CD14-positive monocyte (primary cell): ENCODE measurements at regions not wholly inside any gene's neighbourhood (a gene's known extent, or its start where the extent isn't known, plus 50 kb on each side); places are given as distances from the start of the nearest gene placed in this dataset.

Experiments
- DNase-seq, 3 donors: peaks; one replicate each; pipeline ENCODE4 v3.0.0-alpha.2; 2011 to 2022
- H2AFZ ChIP-seq: 2 replicates; pipeline ENCODE4 v1.6.0; 2012; ENCODE audit warnings: mild to moderate bottlenecking, low read depth, low read length, inconsistent platforms; ENCODE audit not compliant: insufficient read depth, poor library complexity, severe bottlenecking
- H3K27ac ChIP-seq, 2 donors: 1 replicate in 1 of 2; 2 replicates in 1 of 2; pipeline ENCODE4 v1.5.1; 2012 to 2013; ENCODE audit warnings: low read length in 2 of 2, control low read depth in 1 of 2, inconsistent platforms in 1 of 2, low read depth in 1 of 2, mild to moderate bottlenecking in 1 of 2
- H3K27me3 ChIP-seq, 2 donors: one replicate each; pipeline versions ENCODE4 v1.6.0 to v1.6.1; 2011 to 2013; ENCODE audit warnings: low read length in 2 of 2; ENCODE audit not compliant: control insufficient read depth in 2 of 2, insufficient read depth in 2 of 2
- H3K36me3 ChIP-seq, 2 donors: replicated peaks in 1 of 2; 1 replicate in 1 of 2; 2 replicates in 1 of 2; pipeline versions ENCODE4 v1.5.1 to v1.6.1; 2012 to 2013; ENCODE audit warnings: low read length in 2 of 2, control low read depth in 1 of 2, inconsistent platforms in 1 of 2, mild to moderate bottlenecking in 1 of 2; ENCODE audit not compliant: insufficient read depth in 2 of 2, control insufficient read depth in 1 of 2
- H3K4me1 ChIP-seq, 2 donors: 1 replicate in 1 of 2; 2 replicates in 1 of 2; pipeline versions ENCODE4 v1.5.1 to v1.6.1; 2012 to 2013; ENCODE audit warnings: low read length in 2 of 2, control low read depth in 1 of 2, inconsistent platforms in 1 of 2, mild to moderate bottlenecking in 1 of 2, moderate library complexity in 1 of 2; ENCODE audit not compliant: insufficient read depth in 2 of 2, control insufficient read depth in 1 of 2
- H3K4me2 ChIP-seq: replicated peaks from 2 replicates; pipeline ENCODE3; 2012; ENCODE audit warnings: low read length, moderate library complexity, mild to moderate bottlenecking; ENCODE audit not compliant: poor library complexity, severe bottlenecking; ENCODE audit errors: extremely low read depth
- H3K4me3 ChIP-seq, 3 experiments: fragments of 200-600 bp in 1 of 3; sonication (generic) in 1 of 3; replicated peaks in 1 of 3; 1 replicate in 2 of 3; 2 replicates in 1 of 3; pipeline ENCODE4 v1.5.1; 2011 to 2013; ENCODE audit warnings: low read length in 3 of 3, mild to moderate bottlenecking in 3 of 3, control low read depth in 2 of 3, low read depth in 2 of 3, inconsistent platforms in 1 of 3, moderate library complexity in 1 of 3
- H3K79me2 ChIP-seq: 2 replicates; pipeline ENCODE4 v1.6.0; 2012; ENCODE audit warnings: mild to moderate bottlenecking, control low read depth, inconsistent platforms, low read length, moderate library complexity; ENCODE audit not compliant: insufficient read depth
- H3K9ac ChIP-seq: 2 replicates; pipeline ENCODE4 v1.6.0; 2017; ENCODE audit warnings: low read length, mild to moderate bottlenecking; ENCODE audit not compliant: insufficient read depth, poor library complexity, severe bottlenecking
- H3K9me3 ChIP-seq, 2 donors: replicated peaks in 1 of 2; 1 replicate in 1 of 2; 2 replicates in 1 of 2; pipeline versions ENCODE4 v1.5.1 to v1.6.1; 2012 to 2013; ENCODE audit warnings: low read length in 2 of 2, control low read depth in 1 of 2; ENCODE audit not compliant: control insufficient read depth in 1 of 2, insufficient read depth in 1 of 2
- H4K20me1 ChIP-seq: 2 replicates; pipeline ENCODE4 v1.6.0; 2012; ENCODE audit warnings: mild to moderate bottlenecking, low read length, control low read depth, moderate library complexity; ENCODE audit not compliant: insufficient read depth
- H3K27ac Mint-ChIP-seq, 7 donors: one replicate each; pipeline ENCODE4 v1.8.0; 2020; ENCODE audit warnings: mild to moderate bottlenecking in 7 of 7, mixed read lengths in 7 of 7, moderate library complexity in 6 of 7, inconsistent platforms in 2 of 7
- H3K27me3 Mint-ChIP-seq, 3 donors: one replicate each; pipeline ENCODE4 v1.8.0; 2021 to 2022; ENCODE audit warnings: low read depth in 3 of 3, mild to moderate bottlenecking in 3 of 3, mixed read lengths in 3 of 3, moderate library complexity in 3 of 3, inconsistent platforms in 1 of 3
- H3K36me3 Mint-ChIP-seq, 2 donors: one replicate each; pipeline ENCODE4 v1.8.0; 2020; ENCODE audit warnings: mixed read lengths in 2 of 2, inconsistent platforms in 1 of 2, mild to moderate bottlenecking in 1 of 2
- H3K4me1 Mint-ChIP-seq: one replicate; pipeline ENCODE4 v1.8.0; 2020; ENCODE audit warnings: mild to moderate bottlenecking, mixed read lengths
- H3K4me3 Mint-ChIP-seq, 2 donors: one replicate each; pipeline ENCODE4 v1.8.0; 2020; ENCODE audit warnings: mild to moderate bottlenecking in 2 of 2, mixed read lengths in 2 of 2, moderate library complexity in 1 of 2
- H3K9me3 Mint-ChIP-seq, 7 donors: one replicate each; pipeline ENCODE4 v1.8.0; 2020 to 2022; ENCODE audit warnings: mixed read lengths in 7 of 7, mild to moderate bottlenecking in 6 of 7, moderate library complexity in 6 of 7, inconsistent platforms in 2 of 7
- intact Hi-C, 2 donors: fragments of 100-400 bp; cut with micrococcal nuclease; formaldehyde crosslinking; loops; one replicate each; pipeline versions ENCODE4 v1.15.0 to v1.15.1; 2023
- TF ChIP-seq, protein P1 (sequence below): fragments of 200-600 bp; IDR thresholded peaks from one replicate; pipeline ENCODE4 v1.8.0; 2022; ENCODE audit warnings: antibody characterized with exemption, mild to moderate bottlenecking

DNA sequence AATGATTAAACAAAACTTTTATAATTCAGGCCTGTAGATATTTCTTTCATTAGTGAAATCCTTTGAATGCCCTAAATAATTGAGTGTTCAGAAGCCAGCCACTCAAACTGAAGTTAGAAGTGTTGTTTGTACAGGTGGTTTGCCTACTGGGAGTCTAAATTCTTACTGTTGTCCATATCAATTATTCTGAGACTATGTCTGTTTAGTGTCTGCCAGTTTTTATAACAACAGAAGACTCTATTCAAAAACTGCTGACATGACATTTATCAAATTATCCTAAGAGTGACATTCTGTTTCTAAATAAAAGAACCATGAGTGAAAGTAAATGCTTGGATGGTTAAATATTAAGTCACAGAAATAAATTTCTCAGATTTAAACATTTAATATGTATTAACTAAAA lies 375.1 kb downstream of the FAT4 start:
- no peaks in the 10 kb centered on the region for H4K20me1 ChIP-seq
- Mint-ChIP-seq H3K27me3 (peaks cover 0 to 1% (median 0%) of the 10 kb centered on the region in 3 donors), H3K36me3 (no peaks in the 10 kb centered on the region), H3K4me3 (no peak overlapping the region), H3K27ac (no peak overlapping the region), H3K4me1 (no peaks in the 10 kb centered on the region), H3K9me3 (peaks cover 0 to 9% (median 0%) of the 10 kb centered on the region in 7 donors)
- no peaks in the 10 kb centered on the region for H3K27me3 ChIP-seq
- no peaks in the 10 kb centered on the region for H3K4me1 ChIP-seq
- TF ChIP-seq, protein P1, sequence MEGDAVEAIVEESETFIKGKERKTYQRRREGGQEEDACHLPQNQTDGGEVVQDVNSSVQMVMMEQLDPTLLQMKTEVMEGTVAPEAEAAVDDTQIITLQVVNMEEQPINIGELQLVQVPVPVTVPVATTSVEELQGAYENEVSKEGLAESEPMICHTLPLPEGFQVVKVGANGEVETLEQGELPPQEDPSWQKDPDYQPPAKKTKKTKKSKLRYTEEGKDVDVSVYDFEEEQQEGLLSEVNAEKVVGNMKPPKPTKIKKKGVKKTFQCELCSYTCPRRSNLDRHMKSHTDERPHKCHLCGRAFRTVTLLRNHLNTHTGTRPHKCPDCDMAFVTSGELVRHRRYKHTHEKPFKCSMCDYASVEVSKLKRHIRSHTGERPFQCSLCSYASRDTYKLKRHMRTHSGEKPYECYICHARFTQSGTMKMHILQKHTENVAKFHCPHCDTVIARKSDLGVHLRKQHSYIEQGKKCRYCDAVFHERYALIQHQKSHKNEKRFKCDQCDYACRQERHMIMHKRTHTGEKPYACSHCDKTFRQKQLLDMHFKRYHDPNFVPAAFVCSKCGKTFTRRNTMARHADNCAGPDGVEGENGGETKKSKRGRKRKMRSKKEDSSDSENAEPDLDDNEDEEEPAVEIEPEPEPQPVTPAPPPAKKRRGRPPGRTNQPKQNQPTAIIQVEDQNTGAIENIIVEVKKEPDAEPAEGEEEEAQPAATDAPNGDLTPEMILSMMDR = no peak
- H3K4me2 ChIP-seq = no peak overlapping the region
- no peak overlapping the region for H3K4me3 ChIP-seq
- no peak overlapping the region for H2AFZ ChIP-seq
- no peak overlapping the region for H3K27ac ChIP-seq
- H3K79me2 ChIP-seq = no peaks in the 10 kb centered on the region
- no peaks in the 10 kb centered on the region for H3K9me3 ChIP-seq
- no peak overlapping the region for H3K9ac ChIP-seq
- intact Hi-C loops = no loop called here
- DNase-seq = no peak
- no peaks in the 10 kb centered on the region for H3K36me3 ChIP-seq

- H3K4me3 Mint-ChIP-seq = no peak overlapping the region
- Histone ChIP-seq H3K4me1 (no peaks in the 10 kb centered on the region), H4K20me1 (no peaks in the 10 kb centered on the region), H3K36me3 (no peaks in the 10 kb centered on the region), H3K9ac (no peak overlapping the region), H3K4me2 (no peak overlapping the region), H3K4me3 (no peak overlapping the region), H3K27ac (no peak overlapping the region), H3K79me2 (no peaks in the 10 kb centered on the region), H3K27me3 (no peaks in the 10 kb centered on the region), H2AFZ (no peak overlapping the region), H3K9me3 (no peaks in the 10 kb centered on the region)
- H3K9me3 Mint-ChIP-seq = peaks cover 3 to 13% (median 9%) of the 10 kb centered on the region in 7 donors
- H3K27ac Mint-ChIP-seq = no peak overlapping the region
- H3K27me3 Mint-ChIP-seq = peaks cover 0 to 1% (median 0%) of the 10 kb centered on the region in 3 donors
- no peaks in the 10 kb centered on the region for H3K4me1 Mint-ChIP-seq
- TF ChIP-seq, protein P1 = no peak
- intact Hi-C loops = no loop called here
- H3K36me3 Mint-ChIP-seq = no peaks in the 10 kb centered on the region
- no peak for DNase-seq
These were observed 378.5 kb downstream of the FAT4 start for GRCh38 chr4:125693228-125693627.
